SK-N-SH treated with all-trans-retinoic acid at 6 μM for 48 hours (cell line): ENCODE measurements at regions not wholly inside any gene's neighbourhood (a gene's known extent, or its start where the extent isn't known, plus 50 kb on each side); places are given as distances from the start of the nearest gene placed in this dataset.

ENCODE experiments used
- BACH2 ChIP-seq: fragments of 250-450 bp; sonication (Bioruptor Pico); IDR thresholded peaks from 2 replicates; pipeline ENCODE4 v1.9.0; 2021; ENCODE audit warnings: mild to moderate bottlenecking, borderline replicate concordance
- CREB5 ChIP-seq: fragments of 250-450 bp; sonication (Bioruptor Pico); IDR thresholded peaks from 2 replicates; pipeline ENCODE4 v1.5.1; 2020; ENCODE audit warnings: low read depth, mild to moderate bottlenecking, moderate library complexity
- ESRRG ChIP-seq: fragments of 250-450 bp; sonication (Bioruptor Pico); IDR thresholded peaks from 2 replicates; pipeline ENCODE4 v1.6.1; 2021; ENCODE audit warnings: mild to moderate bottlenecking
- ISL1 ChIP-seq: fragments of 250-450 bp; sonication (Bioruptor Pico); IDR thresholded peaks from 2 replicates; pipeline ENCODE4 v2.1.2; 2022; ENCODE audit warnings: mild to moderate bottlenecking, moderate library complexity
- PATZ1 ChIP-seq: fragments of 250-450 bp; sonication (Bioruptor Pico); IDR thresholded peaks from 2 replicates; pipeline ENCODE4 v1.8.0; 2020; ENCODE audit warnings: mild to moderate bottlenecking, moderate library complexity, borderline replicate concordance
- POU6F1 ChIP-seq: fragments of 250-450 bp; sonication (Bioruptor Pico); IDR thresholded peaks from 2 replicates; pipeline ENCODE4 v1.8.0; 2021; ENCODE audit warnings: low read depth, mild to moderate bottlenecking, moderate library complexity, borderline replicate concordance
- RARB ChIP-seq: fragments of 250-450 bp; sonication (Bioruptor Pico); IDR thresholded peaks from 2 replicates; pipeline ENCODE4 v1.8.0; 2021; ENCODE audit warnings: mild to moderate bottlenecking, moderate library complexity
- SNAI2 ChIP-seq: fragments of 250-450 bp; sonication (Bioruptor Pico); IDR thresholded peaks from 2 replicates; pipeline ENCODE4 v1.5.0; 2020; ENCODE audit warnings: mild to moderate bottlenecking, moderate library complexity
- TCF4 ChIP-seq: fragments of 250-450 bp; sonication (Bioruptor Pico); IDR thresholded peaks from 2 replicates; pipeline ENCODE4 v1.8.0; 2021; ENCODE audit warnings: mild to moderate bottlenecking, moderate library complexity, borderline replicate concordance
- TOX ChIP-seq: fragments of 250-450 bp; sonication (Bioruptor Pico); IDR thresholded peaks from 2 replicates; pipeline ENCODE4 v1.8.0; 2021; ENCODE audit warnings: mild to moderate bottlenecking, moderate library complexity, borderline replicate concordance
- TSHZ2 ChIP-seq: fragments of 250-450 bp; sonication (Bioruptor Pico); IDR thresholded peaks from 2 replicates; pipeline ENCODE4 v1.5.0; 2020; ENCODE audit warnings: mild to moderate bottlenecking, moderate library complexity
- ZFP3 ChIP-seq: fragments of 250-450 bp; sonication (Bioruptor Pico); IDR thresholded peaks from 2 replicates; pipeline ENCODE4 v1.5.0; 2020; ENCODE audit warnings: mild to moderate bottlenecking, moderate library complexity
- ZFP30 ChIP-seq: fragments of 450-650 bp; formaldehyde crosslinking; IDR thresholded peaks from 2 replicates; pipeline ENCODE4 v1.5.0; 2022; ENCODE audit warnings: mild to moderate bottlenecking, moderate library complexity

- TF ChIP-seq POU6F1 (CRISPR knock-in tag) (no peak), ZFP3 (CRISPR knock-in tag) (no peak), ZFP30 (CRISPR knock-in tag) (no peak), BACH2 (CRISPR knock-in tag) (no peak), PATZ1 (CRISPR knock-in tag) (no peak), ISL1 (CRISPR knock-in tag) (no peak), SNAI2 (CRISPR knock-in tag) (no peak), ESRRG (CRISPR knock-in tag) (no peak), TCF4 (CRISPR knock-in tag) (no peak), CREB5 (CRISPR knock-in tag) (no peak), RARB (no peak), TSHZ2 (CRISPR knock-in tag) (no peak), TOX (CRISPR knock-in tag) (no peak)
These were observed 59.7 kb upstream of the UBL3 start for GRCh38 chr13:29909975-29910674.
